Panc1 (cell line): ENCODE measurements at regions not wholly inside any gene's neighbourhood (a gene's known extent, or its start where the extent isn't known, plus 50 kb on each side); places are given as distances from the start of the nearest gene placed in this dataset.
A peak's percentile ranks its signal among the peaks of the same experiment; 100 is the strongest.

Source experiments
- ATAC-seq: fragments of 200-7000 bp; cut with Tn5 transposase; 2 replicates; pipeline ENCODE4 v1.9.1; 2020; ENCODE audit warnings: mild to moderate bottlenecking, moderate library complexity
- BruUV-seq: library from RNA; stranded (reverse); fragments of 400-500 nt; replicated peaks from 2 replicates; lab custom pipeline; 2021; lab: Mats Ljungman, UMichigan
- CTCF ChIA-PET: fragments of 300-600 bp; sonication (Branson Sonifier 250); formaldehyde crosslinking; loops from one replicate; lab custom pipeline; 2022; ENCODE audit warnings: antibody characterized with exemption; lab: Charles Lee
- POLR2A ChIA-PET: fragments of 300-600 bp; sonication (Branson Sonifier 250); formaldehyde crosslinking; loops from one replicate; lab custom pipeline; 2022; ENCODE audit warnings: antibody characterized with exemption; lab: Charles Lee
- DNase-seq: peaks from one replicate; pipeline ENCODE4 v3.0.0-alpha.2; 2010; ENCODE audit warnings: low read depth, low spot score
- H3K27ac ChIP-seq: 2 replicates; pipeline ENCODE4 v1.5.1; 2011; ENCODE audit warnings: mild to moderate bottlenecking, low read length, inconsistent platforms
- H3K27me3 ChIP-seq: fragments of 200-500 bp; sonication (Bioruptor generic); 2 replicates; pipeline ENCODE4 v1.6.0; 2014; ENCODE audit warnings: low read length, inconsistent platforms; ENCODE audit not compliant: control insufficient read depth, insufficient read depth
- H3K36me3 ChIP-seq: fragments of 200-500 bp; sonication (Bioruptor generic); 2 replicates; pipeline ENCODE4 v1.5.1; 2014; ENCODE audit warnings: inconsistent platforms, mild to moderate bottlenecking, low read length, moderate library complexity; ENCODE audit not compliant: control insufficient read depth, insufficient read depth
- H3K4me1 ChIP-seq: 2 replicates; pipeline ENCODE4 v1.5.1; 2011; ENCODE audit warnings: inconsistent platforms, mild to moderate bottlenecking, low read length, moderate library complexity; ENCODE audit not compliant: control insufficient read depth, insufficient read depth
- H3K4me3 ChIP-seq, 2 experiments: 2 replicates each; pipeline ENCODE4 v1.5.1; 2011 to 2012; ENCODE audit warnings: low read depth in 2 of 2, low read length in 2 of 2, mild to moderate bottlenecking in 2 of 2, inconsistent platforms in 1 of 2, moderate library complexity in 1 of 2
- H3K9me3 ChIP-seq: fragments of 200-500 bp; sonication (Bioruptor generic); 2 replicates; pipeline ENCODE4 v1.5.1; 2014; ENCODE audit warnings: low read depth, mild to moderate bottlenecking, inconsistent platforms, low read length, moderate library complexity; ENCODE audit not compliant: control insufficient read depth, insufficient read depth
- CTCF ChIP-seq: fragments of 450-650 bp; IDR thresholded peaks from 2 replicates; pipeline ENCODE4 v1.5.1; 2017; ENCODE audit warnings: mild to moderate bottlenecking
- POLR2AphosphoS5 ChIP-seq: IDR thresholded peaks from 2 replicates; pipeline ENCODE4 v1.6.1; 2012; ENCODE audit warnings: mild to moderate bottlenecking, low read depth, low read length, moderate library complexity
- REST ChIP-seq, 2 experiments: IDR thresholded peaks; 2 replicates each; pipeline ENCODE4 v1.6.1; 2011 to 2012; ENCODE audit warnings: low read depth in 2 of 2, control low read depth in 1 of 2, low read length in 1 of 2, mild to moderate bottlenecking in 1 of 2, moderate library complexity in 1 of 2; ENCODE audit not compliant: insufficient read depth in 1 of 2
- SIN3A ChIP-seq: IDR thresholded peaks from 2 replicates; pipeline ENCODE4 v1.6.1; 2012; ENCODE audit warnings: low read depth, mild to moderate bottlenecking, low read length, moderate library complexity, borderline replicate concordance; ENCODE audit not compliant: insufficient read depth
- TCF7L2 ChIP-seq: IDR thresholded peaks from 2 replicates; pipeline ENCODE4 v1.6.1; 2011; ENCODE audit warnings: mild to moderate bottlenecking, low read depth, low read length, inconsistent platforms
- in situ Hi-C: cut with HindIII; loops from 2 replicates; pipeline ENCODE4 v1.10.0; 2016; ENCODE audit warnings: low sequenced_read_pairs, low pct_unique_long_range_greater_than_20kb
- intact Hi-C: fragments of 100-400 bp; cut with micrococcal nuclease; formaldehyde crosslinking; loops from one replicate; pipeline ENCODE4 v1.10.0; 2022; ENCODE audit not compliant: unreplicated experiment

GRCh38 chr10:55500931-55501559, 700.0 kb upstream of the PCDH15 start:
- no peak overlapping the region for H3K4me3 ChIP-seq
- in situ Hi-C loops, result no loop called here
- ChIA-PET POLR2A (no interaction called here), CTCF (no interaction called here)
- H3K27me3 ChIP-seq, result no peaks in the 10 kb centered on the region
- no peak for TF ChIP-seq REST (IDR thresholded peaks at IDR 0.05; ENCODE audit: insufficient read depth in 1 of 2, low read depth in 2 of 2, low read length in 1 of 2)
- no peak for TF ChIP-seq TCF7L2
- TF ChIP-seq POLR2AphosphoS5, result no peak
- no peak for TF ChIP-seq SIN3A
- peak; percentile 69 for TF ChIP-seq CTCF
- no peak overlapping the region for H3K27ac ChIP-seq
- ATAC-seq (no peak), DNase-seq (peak; percentile 15)
- H3K9me3 ChIP-seq, result 0 out of 2 replicates have a peak, but pooled peaks cover 6% of the 10 kb centered on the region
- no peaks in the 10 kb centered on the region for H3K4me1 ChIP-seq
- H3K36me3 ChIP-seq, result no peaks in the 10 kb centered on the region
- intact Hi-C loops, result no loop called here
- no TSS peak for BruUV-seq

GRCh38 chr10:55497893-55498499, 697.0 kb upstream of the PCDH15 start:
- no peaks in the 10 kb centered on the region for H3K27me3 ChIP-seq
- ATAC-seq (no peak), DNase-seq (no peak)
- no TSS peak for BruUV-seq
- peaks cover 17% of the 10 kb centered on the region; the same call in 1 of the 2 replicates for H3K9me3 ChIP-seq
- POLR2A ChIA-PET, result no interaction called here
- in situ Hi-C loops (no loop called here), intact Hi-C loops (no loop called here)
- no peaks in the 10 kb centered on the region for H3K36me3 ChIP-seq
- no peak overlapping the region for H3K4me3 ChIP-seq
- no peak overlapping the region for H3K27ac ChIP-seq
- CTCF ChIA-PET, result no interaction called here
- H3K4me1 ChIP-seq, result no peaks in the 10 kb centered on the region
- TF ChIP-seq TCF7L2, result no peak
- TF ChIP-seq CTCF, result no peak
- TF ChIP-seq REST (IDR thresholded peaks at IDR 0.05; ENCODE audit: insufficient read depth in 1 of 2, low read depth in 2 of 2, low read length in 1 of 2), result no peak
- TF ChIP-seq SIN3A, result no peak
- TF ChIP-seq POLR2AphosphoS5, result no peak
